K562 (cell line): ENCODE measurements at regions not wholly inside any gene's neighbourhood (a gene's known extent, or its start where the extent isn't known, plus 50 kb on each side); places are given as distances from the start of the nearest gene placed in this dataset.

Source experiments
- ATAC-seq: fragments of 200-7000 bp; cut with Tn5 transposase; 3 replicates; pipeline ENCODE4 v1.9.1; 2020; ENCODE audit warnings: moderate library complexity
- BruUV-seq: library from RNA; stranded (reverse); fragments of 400-500 nt; replicated peaks from 2 replicates; lab custom pipeline; 2021; lab: Mats Ljungman, UMichigan
- CTCF ChIA-PET: fragments of 300-600 bp; formaldehyde crosslinking; extraction: SDS; loops from one replicate; lab custom pipeline; 2021; ENCODE audit warnings: low intra/inter-chr PET ratio; lab: Yijun Ruan, JAX
- POLR2A ChIA-PET: fragments of 300-600, 350-650 bp; sonication (Branson Sonifier 250); formaldehyde crosslinking; extraction: SDS; loops from one replicate; lab custom pipeline; 2021; ENCODE audit warnings: antibody characterized with exemption, inconsistent platforms; lab: Yijun Ruan, JAX
- DNase-seq, 4 experiments: peaks; one replicate each; pipeline versions ENCODE4 v3.0.0 to v3.0.0-alpha.2; 2011 to 2018; ENCODE audit warnings: low spot score in 3 of 4, mixed read lengths in 3 of 4; ENCODE audit errors: extremely low read depth in 1 of 4
- FAIRE-seq: peaks from 2 replicates; lab custom pipeline; 2011; peaks lifted over from hg19 to GRCh38; lab: Jason Lieb, UNC
- H2AFZ ChIP-seq: 2 replicates; pipeline ENCODE4 v1.6.0; 2011; ENCODE audit warnings: low read depth, low read length, control low read depth, inconsistent platforms
- H3K27ac ChIP-seq: fragments of 200-600 bp; 3 replicates; pipeline ENCODE4 v1.8.0; 2011; ENCODE audit warnings: low read depth, mild to moderate bottlenecking, control low read depth, inconsistent platforms, low read length, moderate library complexity, mixed read lengths; ENCODE audit errors: extremely low read depth
- H3K27me3 ChIP-seq, 2 experiments: fragments of 300-600 bp in 1 of 2; 2 replicates in 1 of 2; 3 replicates in 1 of 2; pipeline versions ENCODE4 v1.6.0 to v1.8.0; 2011; ENCODE audit warnings: inconsistent platforms in 2 of 2, low read length in 2 of 2, mild to moderate bottlenecking in 1 of 2, mixed read lengths in 1 of 2, moderate library complexity in 1 of 2; ENCODE audit not compliant: control insufficient read depth in 2 of 2, insufficient read depth in 2 of 2
- H3K36me3 ChIP-seq: fragments of 300-600 bp; 3 replicates; pipeline ENCODE4 v1.8.0; 2011; ENCODE audit warnings: mild to moderate bottlenecking, low read length, inconsistent platforms; ENCODE audit not compliant: control insufficient read depth, insufficient read depth
- H3K4me1 ChIP-seq, 2 experiments: fragments of 200-600 bp in 1 of 2; replicated peaks in 1 of 2; 2 replicates in 1 of 2; 3 replicates in 1 of 2; pipeline versions ENCODE4 v1.5.1 to v1.8.0; 2011; ENCODE audit warnings: inconsistent platforms in 2 of 2, low read length in 2 of 2, mild to moderate bottlenecking in 1 of 2, mixed read lengths in 1 of 2, moderate library complexity in 1 of 2; ENCODE audit not compliant: control insufficient read depth in 2 of 2, insufficient read depth in 2 of 2
- H3K4me2 ChIP-seq: 2 replicates; pipeline ENCODE4 v1.6.1; 2011; ENCODE audit warnings: low read length, control low read depth, inconsistent platforms, mixed read lengths; ENCODE audit not compliant: insufficient read depth
- H3K4me3 ChIP-seq: fragments of 200-600 bp; sonication (generic), shearing (Covaris generic); 2 replicates; pipeline ENCODE4 v1.5.1; 2016; ENCODE audit warnings: control low read depth, inconsistent platforms
- H3K79me2 ChIP-seq: fragments of 200-600 bp; 3 replicates; pipeline ENCODE4 v1.8.0; 2011; ENCODE audit warnings: low read length, inconsistent platforms; ENCODE audit not compliant: control insufficient read depth, insufficient read depth
- H3K9ac ChIP-seq, 2 experiments: 2 replicates each; pipeline versions ENCODE4 v1.6.0 to v1.6.1; 2011; ENCODE audit warnings: low read depth in 2 of 2, low read length in 2 of 2, control low read depth in 1 of 2, inconsistent platforms in 1 of 2, mild to moderate bottlenecking in 1 of 2, mixed read lengths in 1 of 2; ENCODE audit not compliant: insufficient read depth in 1 of 2
- H3K9me1 ChIP-seq: one replicate; pipeline ENCODE4 v1.6.0; 2011; ENCODE audit warnings: inconsistent platforms, mild to moderate bottlenecking, low read length, moderate library complexity; ENCODE audit not compliant: control insufficient read depth, insufficient read depth
- H3K9me3 ChIP-seq: replicated peaks from 2 replicates; pipeline ENCODE4 v1.5.1; 2011; ENCODE audit warnings: low read depth, low read length, inconsistent platforms; ENCODE audit not compliant: control insufficient read depth, insufficient read depth
- H4K20me1 ChIP-seq: replicated peaks from 2 replicates; pipeline ENCODE4 v1.6.1; 2011; ENCODE audit warnings: low read length, inconsistent platforms, mixed read lengths; ENCODE audit not compliant: control insufficient read depth, insufficient read depth
- CBFB ChIP-seq: sonication (generic); formaldehyde crosslinking; IDR thresholded peaks from 2 replicates; pipeline ENCODE4 v1.4.0; 2020; ENCODE audit warnings: mild to moderate bottlenecking, missing genetic modification reagents
- CTCF ChIP-seq, 3 experiments: IDR thresholded peaks in 2 of 3; conservative IDR thresholded peaks in 1 of 3; 2 replicates each; pipeline ENCODE4 v1.5.1; 2011 to 2012; ENCODE audit warnings: low read length in 3 of 3, mild to moderate bottlenecking in 3 of 3, control low read depth in 2 of 3, improper control_type of control experiment in 1 of 3, inconsistent platforms in 1 of 3, low read depth in 1 of 3, mixed read lengths in 1 of 3, moderate library complexity in 1 of 3; ENCODE audit not compliant: insufficient read depth in 2 of 3
- DIDO1 ChIP-seq: fragments of 450-650 bp; IDR thresholded peaks from 2 replicates; pipeline ENCODE4 v1.6.1; 2016; ENCODE audit warnings: low read depth, missing biosample characterization, missing genetic modification characterization
- FOSL1 ChIP-seq: fragments of 200-800 bp; sonication (Bioruptor generic); conservative IDR thresholded peaks from 2 replicates; pipeline ENCODE4 v1.6.1; 2016; ENCODE audit warnings: missing genetic modification characterization, missing compliant biosample characterization
- GABPB2 ChIP-seq: fragments of 250-450 bp; sonication (Bioruptor Pico); conservative IDR thresholded peaks from 2 replicates; pipeline ENCODE4 v1.5.1; 2021; ENCODE audit warnings: mild to moderate bottlenecking
- HIVEP1 ChIP-seq: fragments of 250-450 bp; sonication (Bioruptor Pico); IDR thresholded peaks from 2 replicates; pipeline ENCODE4 v1.4.0; 2020; ENCODE audit warnings: mild to moderate bottlenecking
- IRF1 ChIP-seq: sonication (generic); formaldehyde crosslinking; IDR thresholded peaks from 2 replicates; pipeline ENCODE4 v1.8.0; 2022; ENCODE audit warnings: missing genetic modification reagents, mild to moderate bottlenecking, borderline replicate concordance
- KAT7 ChIP-seq: sonication (generic); formaldehyde crosslinking; IDR thresholded peaks from 2 replicates; pipeline ENCODE4 v1.8.0; 2022; ENCODE audit warnings: missing genetic modification reagents, mild to moderate bottlenecking, borderline replicate concordance
- NFRKB ChIP-seq: fragments of 450-650 bp; IDR thresholded peaks from 2 replicates; pipeline ENCODE4 v1.6.1; 2016; ENCODE audit warnings: low read depth
- NONO ChIP-seq, 2 experiments: fragments of 200-400 bp in 1 of 2; fragments of 450-650 bp in 1 of 2; formaldehyde crosslinking in 1 of 2; IDR thresholded peaks; 2 replicates each; pipeline ENCODE4 v1.6.1; 2017; ENCODE audit warnings: low read depth in 2 of 2, mild to moderate bottlenecking in 2 of 2, moderate library complexity in 2 of 2, low read length in 1 of 2
- POLR2AphosphoS5 ChIP-seq: IDR thresholded peaks from 2 replicates; pipeline ENCODE4 v1.6.1; 2011; ENCODE audit warnings: mild to moderate bottlenecking, low read depth, low read length, moderate library complexity; ENCODE audit not compliant: control insufficient read depth, insufficient read depth
- SP1 ChIP-seq: sonication (generic); formaldehyde crosslinking; IDR thresholded peaks from 2 replicates; pipeline ENCODE4 v1.8.1; 2022; ENCODE audit warnings: mild to moderate bottlenecking, missing genetic modification reagents
- ZFP30 ChIP-seq: fragments of 250-450 bp; sonication (Bioruptor Pico); IDR thresholded peaks from 2 replicates; pipeline ENCODE4 v1.8.0; 2022; ENCODE audit warnings: moderate library complexity, mild to moderate bottlenecking, inconsistent platforms, borderline replicate concordance
- ZNF263 ChIP-seq: sonication (generic); formaldehyde crosslinking; IDR thresholded peaks from 2 replicates; pipeline ENCODE4 v1.8.0; 2022; ENCODE audit warnings: mild to moderate bottlenecking, missing genetic modification reagents, borderline replicate concordance
- ZNF507 ChIP-seq: conservative IDR thresholded peaks from 2 replicates; pipeline ENCODE4 v1.6.1; 2017; ENCODE audit warnings: missing genetic modification characterization, missing compliant biosample characterization
- ZSCAN29 ChIP-seq: fragments of 450-650 bp; IDR thresholded peaks from 2 replicates; pipeline ENCODE4 v1.6.1; 2017
- WGBS: fragments of 100-300 bp; shearing (Covaris generic); methylation state at CpG from one replicate; pipeline ENCODE4 v1.1.6; 2016; ENCODE audit warnings: low coverage, mixed read lengths; ENCODE audit not compliant: insufficient coverage; ENCODE audit errors: missing lambda C conversion rate; 5-methylcytosine and 5-hydroxymethylcytosine counted together
- in situ Hi-C: fragments of 300-500 bp; cut with MboI; formaldehyde crosslinking; loops from 4 replicates; pipeline ENCODE4 v1.15.0; 2018; ENCODE audit warnings: inconsistent platforms, mixed read lengths
- intact Hi-C: fragments of 100-400 bp; cut with micrococcal nuclease; formaldehyde crosslinking; loops from 2 replicates; pipeline ENCODE4 v1.14.2; 2022
- TF ChIP-seq, protein P1 (sequence below): sonication (generic); formaldehyde crosslinking; IDR thresholded peaks from 2 replicates; pipeline ENCODE4 v1.8.1; 2023; ENCODE audit warnings: mild to moderate bottlenecking, missing genetic modification reagents

GRCh38 chr11:80362563-80363340 lies 921.9 kb upstream of the TENM4 start:
- ATAC-seq, result no peak
- FAIRE-seq, result no peak
- no TSS peak for BruUV-seq
- WGBS, result 0% methylated on average over 9 of the region's 9 CpGs
- ChIA-PET POLR2A (no interaction called here), CTCF (no interaction called here)
- Histone ChIP-seq H3K4me2 (no peak overlapping the region), H3K9me3 (no peaks in the 10 kb centered on the region; the same call in 1 of the 2 replicates), H3K79me2 (no peaks in the 10 kb centered on the region), H4K20me1 (no peaks in the 10 kb centered on the region), H3K36me3 (no peaks in the 10 kb centered on the region), H3K27me3 (no peaks in the 10 kb centered on the region), H3K9me1 (no peaks in the 10 kb centered on the region), H2AFZ (no peak overlapping the region), H3K4me3 (no peak overlapping the region), H3K4me1 (no peaks in the 10 kb centered on the region), H3K9ac (no peak overlapping the region), H3K27ac (no peak overlapping the region)
- in situ Hi-C loops, result no loop called here
- no peak for DNase-seq
- TF ChIP-seq ZNF507 (tag), result no peak
- TF ChIP-seq GABPB2 (CRISPR knock-in tag), result no peak
- no peak for TF ChIP-seq ZSCAN29
- TF ChIP-seq, protein P1, sequence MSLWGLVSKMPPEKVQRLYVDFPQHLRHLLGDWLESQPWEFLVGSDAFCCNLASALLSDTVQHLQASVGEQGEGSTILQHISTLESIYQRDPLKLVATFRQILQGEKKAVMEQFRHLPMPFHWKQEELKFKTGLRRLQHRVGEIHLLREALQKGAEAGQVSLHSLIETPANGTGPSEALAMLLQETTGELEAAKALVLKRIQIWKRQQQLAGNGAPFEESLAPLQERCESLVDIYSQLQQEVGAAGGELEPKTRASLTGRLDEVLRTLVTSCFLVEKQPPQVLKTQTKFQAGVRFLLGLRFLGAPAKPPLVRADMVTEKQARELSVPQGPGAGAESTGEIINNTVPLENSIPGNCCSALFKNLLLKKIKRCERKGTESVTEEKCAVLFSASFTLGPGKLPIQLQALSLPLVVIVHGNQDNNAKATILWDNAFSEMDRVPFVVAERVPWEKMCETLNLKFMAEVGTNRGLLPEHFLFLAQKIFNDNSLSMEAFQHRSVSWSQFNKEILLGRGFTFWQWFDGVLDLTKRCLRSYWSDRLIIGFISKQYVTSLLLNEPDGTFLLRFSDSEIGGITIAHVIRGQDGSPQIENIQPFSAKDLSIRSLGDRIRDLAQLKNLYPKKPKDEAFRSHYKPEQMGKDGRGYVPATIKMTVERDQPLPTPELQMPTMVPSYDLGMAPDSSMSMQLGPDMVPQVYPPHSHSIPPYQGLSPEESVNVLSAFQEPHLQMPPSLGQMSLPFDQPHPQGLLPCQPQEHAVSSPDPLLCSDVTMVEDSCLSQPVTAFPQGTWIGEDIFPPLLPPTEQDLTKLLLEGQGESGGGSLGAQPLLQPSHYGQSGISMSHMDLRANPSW (CRISPR knock-in tag), result no peak
- no peak for TF ChIP-seq HIVEP1 (CRISPR knock-in tag)
- no peak for TF ChIP-seq ZNF263 (CRISPR knock-in tag)
- no peak for TF ChIP-seq POLR2AphosphoS5
- no peak for TF ChIP-seq IRF1 (CRISPR knock-in tag)
- no peak for TF ChIP-seq ZFP30
- TF ChIP-seq SP1, result no peak
- TF ChIP-seq KAT7, result no peak
- TF ChIP-seq DIDO1 (tag), result no peak
- TF ChIP-seq FOSL1 (tag), result no peak
- TF ChIP-seq CTCF (IDR thresholded peaks at IDR 0.05 in 2 of 3, conservative IDR thresholded peaks at IDR 0.05 in 1 of 3; ENCODE audit: insufficient read depth in 2 of 3, low read depth in 1 of 3, low read length in 3 of 3), result no peak
- TF ChIP-seq CBFB (CRISPR knock-in tag), result no peak
- TF ChIP-seq NFRKB, result no peak
- TF ChIP-seq NONO (IDR thresholded peaks at IDR 0.05; ENCODE audit: low read depth in 2 of 2, low read length in 1 of 2), result no peak
- intact Hi-C loops, result no loop called here
